CD8-positive, alpha-beta memory T cell (primary cell): ENCODE measurements at regions not wholly inside any gene's neighbourhood (a gene's known extent, or its start where the extent isn't known, plus 50 kb on each side); places are given as distances from the start of the nearest gene placed in this dataset.
"Not testable (repeated sequence)": the region's sequence is repeated elsewhere in the genome, so short reads cannot be mapped to it uniquely, and the experiment has no call there.

Source experiments
- CTCF ChIA-PET: fragments of 350-600 bp; sonication (Branson Sonifier 250); formaldehyde crosslinking; loops from one replicate; lab custom pipeline; 2021; ENCODE audit warnings: antibody characterized with exemption; lab: Charles Lee
- POLR2A ChIA-PET: fragments of 350-600 bp; sonication (Branson Sonifier 250); formaldehyde crosslinking; loops from one replicate; lab custom pipeline; 2021; ENCODE audit warnings: antibody characterized with exemption; lab: Charles Lee
- DNase-seq, 5 donors: peaks; one replicate each; pipeline versions ENCODE4 v3.0.0 to v3.0.0-alpha.2; 2020 to 2022; ENCODE audit warnings: mixed read lengths in 1 of 5
- H3K27ac ChIP-seq: one replicate; pipeline ENCODE4 v1.7.0; 2013; ENCODE audit warnings: low read depth, mild to moderate bottlenecking, low read length, moderate library complexity
- H3K27me3 ChIP-seq: 2 replicates; pipeline ENCODE4 v1.7.0; 2013; ENCODE audit warnings: low read length, mild to moderate bottlenecking; ENCODE audit not compliant: insufficient read depth, poor library complexity, severe bottlenecking
- H3K36me3 ChIP-seq: 2 replicates; pipeline ENCODE4 v1.7.0; 2013; ENCODE audit warnings: mild to moderate bottlenecking, low read length, moderate library complexity; ENCODE audit not compliant: insufficient read depth
- H3K4me1 ChIP-seq: 2 replicates; pipeline ENCODE4 v1.7.0; 2013; ENCODE audit warnings: mild to moderate bottlenecking, low read length, moderate library complexity; ENCODE audit not compliant: insufficient read depth
- H3K4me3 ChIP-seq: 2 replicates; pipeline ENCODE4 v1.7.0; 2013; ENCODE audit warnings: mild to moderate bottlenecking, low read length
- H3K9me3 ChIP-seq: 2 replicates; pipeline ENCODE4 v1.7.0; 2013; ENCODE audit warnings: mild to moderate bottlenecking, low read length
- H3K27ac Mint-ChIP-seq, 8 donors: one replicate each; pipeline ENCODE4 v1.8.0; 2020 to 2021; ENCODE audit warnings: mixed read lengths in 8 of 8, mild to moderate bottlenecking in 6 of 8, inconsistent platforms in 3 of 8, moderate library complexity in 3 of 8
- H3K27me3 Mint-ChIP-seq, 2 donors: one replicate each; pipeline ENCODE4 v1.8.0; 2020 to 2021; ENCODE audit warnings: mixed read lengths in 2 of 2, mild to moderate bottlenecking in 1 of 2, moderate library complexity in 1 of 2
- H3K36me3 Mint-ChIP-seq, 3 donors: one replicate each; pipeline ENCODE4 v1.8.0; 2020 to 2021; ENCODE audit warnings: mixed read lengths in 3 of 3, inconsistent platforms in 1 of 3, mild to moderate bottlenecking in 1 of 3
- H3K4me1 Mint-ChIP-seq, 3 donors: one replicate each; pipeline ENCODE4 v1.8.0; 2020 to 2021; ENCODE audit warnings: mixed read lengths in 3 of 3, inconsistent platforms in 1 of 3, mild to moderate bottlenecking in 1 of 3
- H3K4me3 Mint-ChIP-seq, 7 donors: one replicate each; pipeline ENCODE4 v1.8.0; 2020 to 2021; ENCODE audit warnings: mixed read lengths in 7 of 7, mild to moderate bottlenecking in 6 of 7, moderate library complexity in 4 of 7, inconsistent platforms in 2 of 7
- H3K9me3 Mint-ChIP-seq, 5 donors: one replicate each; pipeline ENCODE4 v1.8.0; 2020 to 2022; ENCODE audit warnings: mixed read lengths in 5 of 5, mild to moderate bottlenecking in 3 of 5, moderate library complexity in 2 of 5, inconsistent platforms in 1 of 5

GRCh38 chr20:25987928-25988560 lies 291.4 kb upstream of the ZNF337 start:
- Mint-ChIP-seq H3K27ac (peak overlapping the region in 3 of 8 donors; percentile 20 to 72 (median 61)), H3K4me3 (peak overlapping the region; percentile 14 to 87 (median 74)), H3K4me1 (peaks cover 12 to 34% (median 19%) of the 10 kb centered on the region in 3 donors), H3K27me3 (peaks cover 7 to 19% of the 10 kb centered on the region in 2 donors)
- DNase-seq, H3K36me3 Mint-ChIP-seq, H3K9me3 ChIP-seq, H3K36me3 ChIP-seq, H3K27me3 ChIP-seq, CTCF ChIA-PET, H3K9me3 Mint-ChIP-seq, H3K4me1 ChIP-seq, POLR2A ChIA-PET, H3K27ac ChIP-seq, H3K4me3 ChIP-seq: not testable (repeated sequence)

GRCh38 chr20:25987073-25987927 lies 290.6 kb upstream of the ZNF337 start:
- Histone ChIP-seq H3K27ac (no peak overlapping the region), H3K36me3 (no peaks in the 10 kb centered on the region), H3K27me3 (no peaks in the 10 kb centered on the region), H3K9me3 (no peaks in the 10 kb centered on the region), H3K4me3 (peak overlapping the region; percentile 43), H3K4me1 (no peaks in the 10 kb centered on the region)
- Mint-ChIP-seq H3K4me3 (peak overlapping the region; percentile 62 to 87 (median 74)), H3K4me1 (peaks cover 18 to 41% (median 23%) of the 10 kb centered on the region in 3 donors), H3K27me3 (peaks cover 7 to 13% of the 10 kb centered on the region in 2 donors), H3K27ac (peak overlapping the region in 5 of 8 donors; percentile 23 to 86 (median 61)), H3K9me3 (no peaks in the 10 kb centered on the region), H3K36me3 (no peaks in the 10 kb centered on the region)
- ChIA-PET CTCF (interaction anchor here (1.0 kb wide), 1 partner anchor 376 kb away, joined by 3 read pairs; no protein-coding TSS in a partner anchor), POLR2A (interaction anchor here (0.6 kb wide), 1 partner anchor 319 kb away, joined by 6 read pairs; no protein-coding TSS in a partner anchor)
- peak; percentile 33 to 79 (median 63) for DNase-seq

GRCh38 chr20:25985597-25985996 lies 288.9 kb upstream of the ZNF337 start:
- ChIA-PET CTCF (no interaction called here), POLR2A (no interaction called here)
- H3K27ac ChIP-seq: no peak overlapping the region
- H3K4me1 Mint-ChIP-seq: peaks cover 18 to 54% (median 26%) of the 10 kb centered on the region in 3 donors
- H3K27ac Mint-ChIP-seq: peak overlapping the region in 3 of 8 donors; percentile 17 to 68 (median 19)
- H3K27me3 Mint-ChIP-seq: peaks cover 4 to 6% of the 10 kb centered on the region in 2 donors
- peak overlapping the region in 6 of 7 donors; percentile 12 to 81 (median 55) for H3K4me3 Mint-ChIP-seq
- H3K4me1 ChIP-seq: no peaks in the 10 kb centered on the region
- no peak for DNase-seq
- peaks cover 0 to 5% (median 0%) of the 10 kb centered on the region in 3 donors for H3K36me3 Mint-ChIP-seq
- H3K27me3 ChIP-seq: no peaks in the 10 kb centered on the region
- H3K9me3 Mint-ChIP-seq: no peaks in the 10 kb centered on the region
- H3K9me3 ChIP-seq: no peaks in the 10 kb centered on the region
- H3K4me3 ChIP-seq: no peak overlapping the region
- H3K36me3 ChIP-seq: no peaks in the 10 kb centered on the region

DNA sequence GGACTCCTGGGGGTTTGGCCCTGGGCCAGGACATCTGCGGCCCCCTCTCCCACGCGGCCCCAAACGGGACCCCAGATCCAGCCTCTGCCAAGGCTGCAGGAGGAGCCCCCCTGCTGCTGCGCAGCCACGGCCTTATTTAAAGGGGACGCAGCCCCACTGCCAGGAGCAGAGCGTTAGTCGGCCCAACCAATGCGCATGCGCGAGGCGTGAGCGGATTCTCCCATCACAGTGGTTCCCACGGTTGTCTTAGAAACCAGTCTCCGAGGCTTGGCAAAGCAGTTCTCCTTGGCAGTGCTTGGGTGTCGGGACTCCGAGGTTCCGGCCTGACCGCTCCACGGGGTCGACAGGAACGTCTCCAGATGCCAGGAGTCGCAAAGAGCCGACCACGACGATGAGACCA lies 288.3 kb upstream of the ZNF337 start:
- peaks cover 18 to 60% (median 26%) of the 10 kb centered on the region in 3 donors for H3K4me1 Mint-ChIP-seq

DNA sequence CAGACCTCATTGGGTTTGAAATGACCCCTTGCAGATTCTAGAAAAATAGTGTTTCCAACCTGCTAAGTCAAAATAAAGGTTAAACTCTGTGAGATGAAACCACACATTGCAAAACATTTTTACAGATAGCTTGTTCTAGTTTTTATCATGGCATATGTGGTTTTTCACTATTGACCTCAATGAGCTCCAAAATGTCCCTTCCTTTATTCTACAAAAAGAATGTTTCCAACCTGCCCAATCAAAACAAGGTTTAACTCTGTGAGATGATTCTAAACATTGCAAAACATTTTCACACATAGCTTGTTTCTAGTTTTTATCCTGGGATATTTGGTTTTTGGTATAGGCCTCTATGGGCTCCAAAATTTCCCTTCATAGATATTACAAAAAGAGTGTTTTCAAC lies 286.0 kb upstream of the ZNF337 start:
- CTCF ChIA-PET: not testable (repeated sequence)

More for the DNA sequence above, 288.3 kb upstream of the ZNF337 start:
- H3K36me3 Mint-ChIP-seq: peaks cover 0 to 5% (median 0%) of the 10 kb centered on the region in 3 donors
- no peaks in the 10 kb centered on the region for H3K9me3 ChIP-seq
- POLR2A ChIA-PET: no interaction called here
- no peak overlapping the region for H3K27ac ChIP-seq
- H3K27me3 Mint-ChIP-seq: peaks cover 2 to 4% of the 10 kb centered on the region in 2 donors
- H3K4me1 ChIP-seq: no peaks in the 10 kb centered on the region
- H3K9me3 Mint-ChIP-seq: no peaks in the 10 kb centered on the region
- H3K36me3 ChIP-seq: no peaks in the 10 kb centered on the region
- no peaks in the 10 kb centered on the region for H3K27me3 ChIP-seq
- peak overlapping the region; percentile 15 for H3K4me3 ChIP-seq
- peak overlapping the region in 4 of 7 donors; percentile 50 to 69 (median 55) for H3K4me3 Mint-ChIP-seq
- CTCF ChIA-PET: no interaction called here
- H3K27ac Mint-ChIP-seq: no peak overlapping the region
- DNase-seq: peak in 3 of 5 donors; percentile 12 to 72 (median 36)

GRCh38 chr20:25978450-25979190 lies 282.0 kb upstream of the ZNF337 start:
- H3K4me3 Mint-ChIP-seq, CTCF ChIA-PET, H3K9me3 ChIP-seq, H3K27me3 Mint-ChIP-seq, DNase-seq, H3K36me3 ChIP-seq, H3K27me3 ChIP-seq, H3K36me3 Mint-ChIP-seq, POLR2A ChIA-PET, H3K27ac ChIP-seq, H3K4me1 ChIP-seq, H3K4me3 ChIP-seq, H3K9me3 Mint-ChIP-seq, H3K27ac Mint-ChIP-seq: not testable (repeated sequence)
- H3K4me1 Mint-ChIP-seq: peaks cover 9 to 32% (median 12%) of the 10 kb centered on the region in 3 donors

More for the DNA sequence above, 286.0 kb upstream of the ZNF337 start:
- H3K9me3 Mint-ChIP-seq, H3K4me3 ChIP-seq, H3K27ac ChIP-seq, H3K27me3 ChIP-seq, H3K9me3 ChIP-seq, POLR2A ChIA-PET, H3K27me3 Mint-ChIP-seq, H3K36me3 ChIP-seq, H3K4me1 ChIP-seq, H3K36me3 Mint-ChIP-seq: not testable (repeated sequence)
- Mint-ChIP-seq H3K27ac (peak overlapping the region in 6 of 8 donors; percentile 25 to 88 (median 74)), H3K4me3 (peak overlapping the region in 1 of 7 donors; percentile 32), H3K4me1 (peaks cover 16 to 53% (median 21%) of the 10 kb centered on the region in 3 donors)
- DNase-seq: peak in 1 of 5 donors; percentile 5

DNA sequence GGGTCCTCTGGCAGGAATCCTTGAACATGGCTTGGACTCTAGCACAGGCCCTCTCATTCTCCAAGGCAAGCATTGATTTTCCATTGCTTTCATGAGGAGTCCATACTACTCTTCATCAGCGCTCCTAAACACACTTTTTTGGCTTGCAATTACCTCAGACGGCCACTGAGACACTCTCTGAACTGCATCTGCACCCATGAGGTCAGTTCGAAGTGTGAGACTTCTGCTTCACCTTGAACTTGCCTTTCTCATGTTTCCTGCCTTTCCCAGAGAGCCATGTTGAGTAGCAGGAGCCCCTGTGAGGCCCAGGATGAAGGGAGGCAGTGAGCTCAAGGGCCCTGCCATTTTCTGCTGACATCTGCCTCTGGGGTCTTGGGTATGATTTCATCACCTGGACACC lies 279.2 kb upstream of the ZNF337 start:
- H3K36me3 ChIP-seq, H3K27me3 ChIP-seq, POLR2A ChIA-PET, H3K9me3 ChIP-seq, DNase-seq, H3K27ac Mint-ChIP-seq, CTCF ChIA-PET, H3K9me3 Mint-ChIP-seq, H3K4me1 ChIP-seq, H3K4me3 ChIP-seq, H3K36me3 Mint-ChIP-seq, H3K4me1 Mint-ChIP-seq, H3K4me3 Mint-ChIP-seq, H3K27me3 Mint-ChIP-seq, H3K27ac ChIP-seq: not testable (repeated sequence)
